Breast epithelium (tissue), 4 donors: ENCODE measurements at regions not wholly inside any gene's neighbourhood (a gene's known extent, or its start where the extent isn't known, plus 50 kb on each side); places are given as distances from the start of the nearest gene placed in this dataset.

Experiments
- DNase-seq, 2 donors: peaks; one replicate each; pipeline ENCODE4 v3.0.0-alpha.2; 2019; ENCODE audit warnings: low spot score in 2 of 2
- H3K27ac ChIP-seq, 2 donors: fragments of 200-600 bp; sonication (generic) in 1 of 2; one replicate each; pipeline ENCODE4 v1.5.1; 2016 to 2019; ENCODE audit warnings: mild to moderate bottlenecking in 1 of 2
- H3K27me3 ChIP-seq, 2 donors: fragments of 200-600 bp; sonication (generic) in 1 of 2; one replicate each; pipeline versions ENCODE4 v1.5.1 to v1.6.0; 2017 to 2019; ENCODE audit warnings: control low read depth in 1 of 2, mild to moderate bottlenecking in 1 of 2
- H3K36me3 ChIP-seq: fragments of 200-600 bp; one replicate; pipeline ENCODE4 v1.5.1; 2019
- H3K4me1 ChIP-seq, 2 donors: fragments of 200-600 bp; sonication (generic); one replicate each; pipeline ENCODE4 v1.5.1; 2016 to 2019; ENCODE audit warnings: control low read depth in 1 of 2
- H3K4me3 ChIP-seq, 3 donors: fragments of 200-600 bp; sonication (generic); 1 replicate in 2 of 3; 2 replicates in 1 of 3; pipeline ENCODE4 v1.5.1; 2016 to 2019; ENCODE audit warnings: mild to moderate bottlenecking in 3 of 3, moderate library complexity in 2 of 3
- H3K9me3 ChIP-seq, 2 donors: fragments of 200-600 bp; sonication (generic) in 1 of 2; one replicate each; pipeline ENCODE4 v1.5.1; 2016 to 2019; ENCODE audit warnings: control low read depth in 1 of 2
- CTCF ChIP-seq, 3 donors: fragments of 450-650 bp; IDR thresholded peaks; one replicate each; pipeline ENCODE4 v1.5.1; 2016 to 2017; ENCODE audit warnings: antibody characterized with exemption in 3 of 3, mild to moderate bottlenecking in 3 of 3, moderate library complexity in 3 of 3
- POLR2A ChIP-seq: fragments of 450-650 bp; IDR thresholded peaks from one replicate; pipeline ENCODE4 v1.6.1; 2016; ENCODE audit warnings: antibody characterized with exemption, mild to moderate bottlenecking, moderate library complexity
- POLR2AphosphoS5 ChIP-seq, 3 donors: sonication (generic); formaldehyde crosslinking; IDR thresholded peaks; one replicate each; pipeline ENCODE4 v1.6.1; 2017; ENCODE audit warnings: antibody characterized with exemption in 3 of 3
- intact Hi-C: fragments of 100-400 bp; cut with DNase I; formaldehyde crosslinking; loops from one replicate; pipeline ENCODE4 v1.15.1; 2023; ENCODE audit warnings: low total_unique reads

DNA sequence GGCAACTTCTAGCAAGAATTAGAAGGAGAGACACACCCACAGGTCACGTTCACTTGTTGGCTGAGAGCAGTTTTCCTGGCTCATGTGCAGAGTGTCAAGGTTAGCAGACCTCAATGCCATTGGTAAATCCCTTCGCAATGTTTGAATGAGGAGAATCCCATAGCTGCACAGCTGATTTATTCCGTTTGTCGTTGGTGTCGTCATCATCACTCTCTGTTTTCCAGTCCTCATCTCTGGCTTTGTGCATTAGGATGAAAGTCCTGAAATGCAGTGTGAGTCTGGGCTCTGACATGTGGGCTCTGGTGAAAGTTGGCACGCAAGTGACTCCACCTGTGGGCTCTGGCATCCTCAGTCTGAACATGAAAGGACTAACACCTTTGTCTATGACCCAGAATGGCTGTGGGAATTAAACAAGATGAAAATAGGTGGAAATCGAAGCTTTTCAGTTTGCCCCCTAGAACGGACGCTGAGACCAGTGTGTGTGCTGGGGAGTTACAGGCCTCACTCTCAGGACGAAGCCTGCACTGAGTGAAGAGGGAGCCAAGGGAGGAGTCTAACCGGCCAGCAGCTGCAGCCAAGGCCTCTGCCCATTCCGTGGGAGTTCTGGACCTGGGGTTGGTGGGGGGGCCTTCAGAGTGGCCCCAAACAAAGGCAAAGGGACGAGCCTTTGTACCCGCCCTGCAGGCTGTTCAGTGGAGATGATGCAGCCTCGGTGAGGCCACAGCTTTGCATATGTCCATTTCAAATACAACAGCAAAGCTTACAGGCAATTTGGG is 74.8 kb upstream of the ZNF516 start:
- H3K4me3 ChIP-seq: no peak overlapping the region
- no peaks in the 10 kb centered on the region for H3K27me3 ChIP-seq
- intact Hi-C loops: no loop called here
- H3K27ac ChIP-seq: no peak overlapping the region
- TF ChIP-seq POLR2AphosphoS5 (IDR thresholded peaks at IDR 0.05) (no peak), CTCF (IDR thresholded peaks at IDR 0.05) (no peak), POLR2A (no peak)
- H3K9me3 ChIP-seq: no peaks in the 10 kb centered on the region
- H3K36me3 ChIP-seq: no peaks in the 10 kb centered on the region
- no peak for DNase-seq
- peaks cover 0 to 4% of the 10 kb centered on the region in 2 donors for H3K4me1 ChIP-seq

- Histone ChIP-seq H3K4me3 (no peak overlapping the region), H3K27me3 (no peaks in the 10 kb centered on the region), H3K36me3 (no peaks in the 10 kb centered on the region), H3K9me3 (no peaks in the 10 kb centered on the region), H3K27ac (no peak overlapping the region), H3K4me1 (peaks cover 0 to 7% of the 10 kb centered on the region in 2 donors)
- TF ChIP-seq POLR2AphosphoS5 (IDR thresholded peaks at IDR 0.05) (no peak), CTCF (IDR thresholded peaks at IDR 0.05) (no peak), POLR2A (no peak)
- no peak for DNase-seq
- intact Hi-C loops: no loop called here
These were observed 73.7 kb upstream of the ZNF516 start for GRCh38 chr18:76568731-76569130.

DNA sequence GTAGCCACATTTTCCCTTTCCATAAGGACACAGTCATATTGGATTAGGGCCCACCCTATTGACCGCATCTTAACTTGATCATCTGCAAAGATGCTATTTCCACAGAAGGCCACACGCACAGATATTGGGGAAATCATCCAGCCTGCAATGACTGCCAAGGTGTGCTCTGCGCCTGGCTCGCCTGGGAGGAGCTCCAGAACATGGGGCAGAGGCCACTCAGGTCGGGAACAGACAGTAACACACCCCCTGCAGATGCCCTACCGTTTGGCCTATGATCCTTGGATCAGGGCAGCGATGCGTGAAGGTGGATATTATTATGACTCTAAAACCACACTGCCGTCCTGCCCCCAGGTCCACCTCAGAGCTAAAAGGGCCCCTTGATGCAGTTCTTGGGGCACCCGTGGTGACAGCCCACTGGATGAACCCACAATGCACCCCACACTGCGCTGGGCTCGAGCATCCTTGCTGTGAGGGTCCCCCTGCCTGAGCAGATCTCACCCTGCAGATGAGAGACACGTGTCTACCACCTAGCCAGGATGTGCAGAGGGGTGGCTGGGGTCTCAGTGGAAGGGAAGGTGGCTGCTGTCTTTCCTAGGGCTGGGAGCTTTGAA is 72.9 kb upstream of the ZNF516 start:
- Histone ChIP-seq H3K9me3 (no peaks in the 10 kb centered on the region), H3K27ac (no peak overlapping the region), H3K4me1 (peaks cover 0 to 7% of the 10 kb centered on the region in 2 donors), H3K36me3 (no peaks in the 10 kb centered on the region), H3K4me3 (no peak overlapping the region), H3K27me3 (no peaks in the 10 kb centered on the region)
- intact Hi-C loops: no loop called here
- DNase-seq: no peak
- TF ChIP-seq POLR2AphosphoS5 (IDR thresholded peaks at IDR 0.05) (no peak), CTCF (IDR thresholded peaks at IDR 0.05) (no peak), POLR2A (no peak)

DNA sequence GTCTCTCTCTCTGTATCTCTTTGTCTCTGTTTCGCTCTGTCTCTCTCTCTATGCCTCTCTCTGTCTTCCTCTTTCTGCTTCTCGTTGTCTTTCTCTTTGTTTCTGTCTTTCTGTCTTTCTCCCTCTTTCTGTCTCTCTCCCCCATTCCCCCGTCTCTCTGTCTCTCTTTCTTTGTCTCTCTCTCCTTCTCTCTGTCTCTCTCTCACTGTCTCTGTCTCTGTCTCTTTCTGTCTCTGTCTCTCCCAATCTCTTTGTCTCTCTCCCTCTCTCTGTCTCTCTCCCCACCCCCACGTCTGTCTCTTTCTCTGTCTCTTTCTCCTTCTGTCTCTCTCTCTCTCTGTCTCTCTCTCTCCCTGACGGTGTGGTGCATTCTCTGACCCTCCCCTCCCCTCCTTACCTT is 71.9 kb upstream of the ZNF516 start:
- peak overlapping the region; percentile 85 to 89 for H3K27ac ChIP-seq
- TF ChIP-seq POLR2A: no peak
- no peak for TF ChIP-seq CTCF (IDR thresholded peaks at IDR 0.05)
- TF ChIP-seq POLR2AphosphoS5 (IDR thresholded peaks at IDR 0.05): no peak
- no peaks in the 10 kb centered on the region for H3K36me3 ChIP-seq
- H3K4me3 ChIP-seq: no peak overlapping the region
- intact Hi-C loops: no loop called here
- no peaks in the 10 kb centered on the region for H3K27me3 ChIP-seq
- H3K4me1 ChIP-seq: peaks cover 0 to 7% of the 10 kb centered on the region in 2 donors
- no peak for DNase-seq
- no peaks in the 10 kb centered on the region for H3K9me3 ChIP-seq
